COLO668 (cell line): ENCODE measurements at regions not wholly inside any gene's neighbourhood (a gene's known extent, or its start where the extent isn't known, plus 50 kb on each side); places are given as distances from the start of the nearest gene placed in this dataset.
"Not testable (repeated sequence)": the region's sequence is repeated elsewhere in the genome, so short reads cannot be mapped to it uniquely, and the experiment has no call there.

ENCODE experiments used
- DNase-seq: peaks from one replicate; lab custom pipeline; 2025; ENCODE audit not compliant: unreplicated experiment; lab: John Stamatoyannopoulos, UW

GRCh38 chr7:149930374-149931068 lies 56.8 kb downstream of the ATP6V0E2 start:
- not testable (repeated sequence) for DNase-seq

GRCh38 chr7:149933776-149934175 lies 60.0 kb downstream of the ATP6V0E2 start:
- peak; percentile 76 for DNase-seq

- not testable (repeated sequence) for DNase-seq
Measured at GRCh38 chr7:149947346-149947745, 73.6 kb downstream of the ATP6V0E2 start.

GRCh38 chr7:149948444-149948843 lies 74.7 kb downstream of the ATP6V0E2 start:
- not testable (repeated sequence) for DNase-seq

GRCh38 chr7:149949863-149950577 lies 76.3 kb downstream of the ATP6V0E2 start:
- DNase-seq = not testable (repeated sequence)

- DNase-seq = not testable (repeated sequence)
Measured at GRCh38 chr7:149950578-149950924, 76.8 kb downstream of the ATP6V0E2 start.

- DNase-seq = not testable (repeated sequence)
Measured at GRCh38 chr7:149951579-149951978, 77.8 kb downstream of the ATP6V0E2 start.

- not testable (repeated sequence) for DNase-seq
Measured at GRCh38 chr7:149958880-149959279, 85.1 kb downstream of the ATP6V0E2 start.

GRCh38 chr7:149960863-149961262 lies 87.1 kb downstream of the ATP6V0E2 start:
- not testable (repeated sequence) for DNase-seq

GRCh38 chr7:149961878-149962277 lies 88.1 kb downstream of the ATP6V0E2 start:
- DNase-seq = not testable (repeated sequence)

GRCh38 chr7:149962685-149963319 lies 89.0 kb downstream of the ATP6V0E2 start:
- DNase-seq = not testable (repeated sequence)

GRCh38 chr7:149963985-149964384 lies 90.2 kb downstream of the ATP6V0E2 start:
- DNase-seq = not testable (repeated sequence)

- DNase-seq = not testable (repeated sequence)
Measured at GRCh38 chr7:149966444-149966843, 92.7 kb downstream of the ATP6V0E2 start.

- not testable (repeated sequence) for DNase-seq
Measured at GRCh38 chr7:149972977-149973376, 99.2 kb downstream of the ATP6V0E2 start.

GRCh38 chr7:149973681-149974080 lies 99.9 kb downstream of the ATP6V0E2 start:
- not testable (repeated sequence) for DNase-seq

GRCh38 chr7:149975608-149976007 lies 101.8 kb downstream of the ATP6V0E2 start:
- DNase-seq = not testable (repeated sequence)

- DNase-seq = not testable (repeated sequence)
Measured at GRCh38 chr7:149978537-149978936, 104.8 kb downstream of the ATP6V0E2 start.

GRCh38 chr7:149978944-149979343 lies 105.2 kb downstream of the ATP6V0E2 start:
- DNase-seq = not testable (repeated sequence)

GRCh38 chr7:149982537-149983112 lies 108.9 kb downstream of the ATP6V0E2 start:
- DNase-seq = not testable (repeated sequence)

- not testable (repeated sequence) for DNase-seq
Measured at GRCh38 chr7:149986866-149987265, 113.1 kb downstream of the ATP6V0E2 start.

- DNase-seq = not testable (repeated sequence)
Measured at GRCh38 chr7:149991652-149992302, 118.0 kb downstream of the ATP6V0E2 start.
